ENCODE measurements at regions not wholly inside any gene's neighbourhood (a gene's known extent, or its start where the extent isn't known, plus 50 kb on each side); places are given as distances from the start of the nearest gene placed in this dataset.

DNA sequence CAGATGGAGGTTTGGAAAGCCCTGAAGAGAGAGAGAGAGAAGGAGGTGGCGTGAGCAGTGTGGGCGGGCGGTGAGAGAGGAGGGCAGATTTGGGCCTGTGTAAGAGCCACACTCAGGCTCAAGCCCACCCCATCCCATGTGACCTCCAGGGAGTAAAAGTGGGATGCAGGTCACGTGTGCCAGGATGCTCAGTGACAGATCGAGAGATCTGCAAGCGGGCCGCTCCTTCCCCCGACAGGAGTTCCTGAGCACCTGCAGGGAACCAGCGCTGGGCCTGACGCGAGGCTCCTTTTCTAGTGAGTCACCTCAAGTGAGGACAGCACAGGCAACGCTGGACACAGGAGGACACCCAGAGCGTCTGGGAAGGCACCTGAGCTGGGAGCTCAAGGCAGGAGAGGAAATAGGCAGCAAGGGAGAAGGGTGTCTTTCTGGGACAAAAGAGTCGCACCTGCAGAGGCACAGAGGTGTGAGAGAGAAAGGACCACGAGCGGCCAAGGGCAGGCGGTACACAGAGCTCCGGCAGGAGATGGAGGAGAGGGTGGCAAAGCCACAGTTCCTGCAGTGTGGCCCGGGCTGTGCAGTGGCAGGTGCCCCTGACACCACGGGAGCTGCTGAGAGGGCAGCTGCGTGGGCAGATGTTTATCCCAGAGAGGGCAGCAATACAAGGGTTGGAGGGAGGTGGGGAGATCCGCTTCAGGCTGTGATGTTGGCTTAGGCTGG, 1294.8 kb downstream of the TBC1D22A start:
- no peaks in the 10 kb centered on the region for H3K36me3 ChIP-seq (ENCODE audit: control insufficient read depth, insufficient read depth, low read length)
- no peaks in the 10 kb centered on the region for H3K4me1 ChIP-seq (ENCODE audit: control insufficient read depth, insufficient read depth, low read length, poor library complexity, severe bottlenecking)
- no peaks in the 10 kb centered on the region for H3K27me3 ChIP-seq (replicated peaks; ENCODE audit: control insufficient read depth, insufficient read depth, low read length, poor library complexity, severe bottlenecking)
- no peak overlapping the region for H3K4me3 ChIP-seq (ENCODE audit: insufficient read depth, low read depth, low read length, poor library complexity, severe bottlenecking)
- no peak for DNase-seq
- no peaks in the 10 kb centered on the region for H3K9me3 ChIP-seq (ENCODE audit: control insufficient read depth, low read length)
- no peak overlapping the region for H3K27ac ChIP-seq (ENCODE audit: insufficient read depth, low read length, poor library complexity, severe bottlenecking)

DNA sequence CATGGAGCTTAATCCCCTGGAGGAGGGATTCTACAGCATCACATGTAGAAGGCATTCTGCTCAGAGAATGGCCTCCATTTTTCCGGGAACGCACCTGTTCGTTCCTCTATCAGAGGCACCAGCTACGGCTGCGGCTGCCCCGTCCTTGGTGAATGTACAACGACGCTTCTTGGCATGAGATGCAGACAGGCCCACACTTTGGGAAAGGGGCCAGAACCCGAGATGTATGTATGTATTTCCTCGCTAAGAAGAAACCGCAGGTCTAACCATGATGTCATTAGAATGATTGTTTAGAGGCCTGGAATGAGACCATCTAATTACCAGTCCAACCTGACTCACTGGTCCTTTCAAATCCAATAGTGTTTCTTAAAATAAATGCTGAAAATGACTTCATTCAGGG, 1293.4 kb downstream of the TBC1D22A start:
- H3K27ac ChIP-seq (ENCODE audit: insufficient read depth, low read length, poor library complexity, severe bottlenecking): no peak overlapping the region
- H3K9me3 ChIP-seq (ENCODE audit: control insufficient read depth, low read length): no peaks in the 10 kb centered on the region
- H3K4me3 ChIP-seq (ENCODE audit: insufficient read depth, low read depth, low read length, poor library complexity, severe bottlenecking): no peak overlapping the region
- no peaks in the 10 kb centered on the region for H3K27me3 ChIP-seq (replicated peaks; ENCODE audit: control insufficient read depth, insufficient read depth, low read length, poor library complexity, severe bottlenecking)
- no peaks in the 10 kb centered on the region for H3K36me3 ChIP-seq (ENCODE audit: control insufficient read depth, insufficient read depth, low read length)
- no peaks in the 10 kb centered on the region for H3K4me1 ChIP-seq (ENCODE audit: control insufficient read depth, insufficient read depth, low read length, poor library complexity, severe bottlenecking)
- no peak for DNase-seq

DNA sequence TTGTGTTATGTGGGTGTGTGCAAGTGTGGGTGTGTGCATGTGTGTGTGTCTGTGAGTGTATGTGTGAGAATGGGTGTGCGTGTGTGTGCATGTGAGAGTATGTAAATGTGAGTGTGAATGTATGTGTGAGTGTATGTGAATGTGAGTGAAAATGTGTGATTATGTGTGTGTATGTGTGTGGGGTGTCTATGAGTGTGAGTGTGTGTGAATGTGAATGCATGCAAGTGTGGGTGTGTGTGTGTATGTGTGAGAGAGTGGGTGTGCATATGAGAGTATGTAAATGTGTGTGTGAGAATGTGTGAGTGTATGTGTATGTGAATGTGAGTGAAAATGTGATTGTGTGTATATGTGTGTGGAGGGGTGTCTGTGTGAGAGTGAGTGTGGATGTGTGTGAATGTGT, 1292.7 kb downstream of the TBC1D22A start:
- DNase-seq: no peak
- no peaks in the 10 kb centered on the region for H3K36me3 ChIP-seq (ENCODE audit: control insufficient read depth, insufficient read depth, low read length)
- no peaks in the 10 kb centered on the region for H3K4me1 ChIP-seq (ENCODE audit: control insufficient read depth, insufficient read depth, low read length, poor library complexity, severe bottlenecking)
- no peak overlapping the region for H3K4me3 ChIP-seq (ENCODE audit: insufficient read depth, low read depth, low read length, poor library complexity, severe bottlenecking)
- no peak overlapping the region for H3K27ac ChIP-seq (ENCODE audit: insufficient read depth, low read length, poor library complexity, severe bottlenecking)
- H3K27me3 ChIP-seq (replicated peaks; ENCODE audit: control insufficient read depth, insufficient read depth, low read length, poor library complexity, severe bottlenecking): no peaks in the 10 kb centered on the region
- H3K9me3 ChIP-seq (ENCODE audit: control insufficient read depth, low read length): no peaks in the 10 kb centered on the region

DNA sequence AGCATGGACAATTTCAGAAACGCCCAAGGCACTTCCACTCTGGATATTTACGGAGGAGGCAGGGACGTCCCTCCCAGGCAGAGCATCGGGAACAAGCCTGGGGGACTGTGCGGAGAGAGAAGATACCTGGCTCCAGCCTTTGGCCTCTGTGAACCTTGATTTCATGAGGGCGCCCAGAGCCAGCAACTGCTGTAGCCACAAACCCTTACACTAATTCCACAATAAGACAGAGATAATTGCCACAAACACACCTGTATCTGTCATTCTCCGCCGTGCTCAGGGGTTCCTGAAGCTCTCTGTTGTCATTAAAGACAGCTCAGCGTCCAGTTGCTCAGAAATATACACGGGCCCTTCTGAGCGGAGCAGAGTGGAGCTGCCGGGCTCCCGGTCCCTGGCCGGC, 1292.1 kb downstream of the TBC1D22A start:
- Histone ChIP-seq H3K36me3 (ENCODE audit: control insufficient read depth, insufficient read depth, low read length) (no peaks in the 10 kb centered on the region), H3K4me3 (ENCODE audit: insufficient read depth, low read depth, low read length, poor library complexity, severe bottlenecking) (no peak overlapping the region), H3K4me1 (ENCODE audit: control insufficient read depth, insufficient read depth, low read length, poor library complexity, severe bottlenecking) (no peaks in the 10 kb centered on the region), H3K27ac (ENCODE audit: insufficient read depth, low read length, poor library complexity, severe bottlenecking) (no peak overlapping the region), H3K27me3 (replicated peaks; ENCODE audit: control insufficient read depth, insufficient read depth, low read length, poor library complexity, severe bottlenecking) (no peaks in the 10 kb centered on the region), H3K9me3 (ENCODE audit: control insufficient read depth, low read length) (no peaks in the 10 kb centered on the region)
- no peak for DNase-seq

DNA sequence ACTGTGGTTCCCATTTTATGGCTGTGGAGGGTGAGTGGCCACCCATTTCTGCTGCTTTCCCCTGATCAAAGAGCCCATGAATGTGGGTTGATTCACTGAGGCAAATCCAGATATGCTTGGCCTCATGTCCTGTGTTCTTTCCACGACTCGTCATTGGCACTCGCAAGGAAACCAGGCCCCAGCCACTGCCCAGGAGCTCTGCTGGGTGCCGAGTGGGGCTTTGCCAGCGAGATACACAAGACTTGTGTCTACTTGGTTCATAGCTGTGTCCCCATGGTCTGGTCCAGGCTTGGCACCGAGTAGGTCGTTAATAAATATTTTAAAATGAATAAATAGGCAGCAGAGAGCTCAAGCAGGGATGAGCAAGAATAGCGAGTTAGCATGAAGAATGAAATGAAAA, 1291.5 kb downstream of the TBC1D22A start:
- Histone ChIP-seq H3K27me3 (replicated peaks; ENCODE audit: control insufficient read depth, insufficient read depth, low read length, poor library complexity, severe bottlenecking) (no peaks in the 10 kb centered on the region), H3K36me3 (ENCODE audit: control insufficient read depth, insufficient read depth, low read length) (no peaks in the 10 kb centered on the region), H3K4me3 (ENCODE audit: insufficient read depth, low read depth, low read length, poor library complexity, severe bottlenecking) (no peak overlapping the region), H3K4me1 (ENCODE audit: control insufficient read depth, insufficient read depth, low read length, poor library complexity, severe bottlenecking) (no peaks in the 10 kb centered on the region), H3K27ac (ENCODE audit: insufficient read depth, low read length, poor library complexity, severe bottlenecking) (no peak overlapping the region), H3K9me3 (ENCODE audit: control insufficient read depth, low read length) (no peaks in the 10 kb centered on the region)
- DNase-seq: no peak

DNA sequence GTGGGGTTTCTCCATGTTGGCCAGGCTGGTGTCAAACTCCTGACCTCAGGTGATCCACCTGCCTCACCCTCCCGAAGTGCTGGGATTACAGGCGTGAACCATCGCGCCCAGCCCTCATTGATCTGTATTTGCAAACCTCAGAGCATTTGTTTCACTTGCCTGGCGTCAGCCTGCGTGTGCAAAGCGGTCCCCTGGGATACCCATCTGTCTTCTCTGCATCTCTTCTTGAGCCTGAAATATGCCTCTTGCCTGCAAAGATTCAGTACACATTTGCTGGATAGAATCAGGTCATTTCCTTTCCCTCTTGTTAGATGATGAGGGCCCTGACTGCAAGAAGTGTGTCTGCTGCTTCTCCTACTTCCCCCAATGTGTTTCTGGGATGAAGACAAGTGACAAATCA, 1291.0 kb downstream of the TBC1D22A start:
- no peak overlapping the region for H3K4me3 ChIP-seq (ENCODE audit: insufficient read depth, low read depth, low read length, poor library complexity, severe bottlenecking)
- H3K36me3 ChIP-seq (ENCODE audit: control insufficient read depth, insufficient read depth, low read length): no peaks in the 10 kb centered on the region
- no peaks in the 10 kb centered on the region for H3K27me3 ChIP-seq (replicated peaks; ENCODE audit: control insufficient read depth, insufficient read depth, low read length, poor library complexity, severe bottlenecking)
- no peak overlapping the region for H3K27ac ChIP-seq (ENCODE audit: insufficient read depth, low read length, poor library complexity, severe bottlenecking)
- no peaks in the 10 kb centered on the region for H3K4me1 ChIP-seq (ENCODE audit: control insufficient read depth, insufficient read depth, low read length, poor library complexity, severe bottlenecking)
- no peak for DNase-seq
- H3K9me3 ChIP-seq (ENCODE audit: control insufficient read depth, low read length): no peaks in the 10 kb centered on the region

DNA sequence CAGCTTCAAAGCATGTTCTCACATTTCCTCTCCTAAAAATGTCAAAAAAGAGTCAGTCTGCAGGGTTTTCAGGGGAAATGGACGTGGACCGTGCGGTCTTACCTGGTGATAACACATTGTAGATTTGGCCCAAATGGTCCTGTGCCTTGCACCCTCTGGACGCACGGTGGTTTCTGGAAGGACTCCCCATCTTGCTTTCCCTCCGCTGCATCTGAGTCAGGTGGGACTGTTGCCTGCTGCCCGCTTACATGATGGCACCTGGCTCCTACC, 1290.1 kb downstream of the TBC1D22A start:
- no peak for DNase-seq
- no peaks in the 10 kb centered on the region for H3K9me3 ChIP-seq (ENCODE audit: control insufficient read depth, low read length)

DNA sequence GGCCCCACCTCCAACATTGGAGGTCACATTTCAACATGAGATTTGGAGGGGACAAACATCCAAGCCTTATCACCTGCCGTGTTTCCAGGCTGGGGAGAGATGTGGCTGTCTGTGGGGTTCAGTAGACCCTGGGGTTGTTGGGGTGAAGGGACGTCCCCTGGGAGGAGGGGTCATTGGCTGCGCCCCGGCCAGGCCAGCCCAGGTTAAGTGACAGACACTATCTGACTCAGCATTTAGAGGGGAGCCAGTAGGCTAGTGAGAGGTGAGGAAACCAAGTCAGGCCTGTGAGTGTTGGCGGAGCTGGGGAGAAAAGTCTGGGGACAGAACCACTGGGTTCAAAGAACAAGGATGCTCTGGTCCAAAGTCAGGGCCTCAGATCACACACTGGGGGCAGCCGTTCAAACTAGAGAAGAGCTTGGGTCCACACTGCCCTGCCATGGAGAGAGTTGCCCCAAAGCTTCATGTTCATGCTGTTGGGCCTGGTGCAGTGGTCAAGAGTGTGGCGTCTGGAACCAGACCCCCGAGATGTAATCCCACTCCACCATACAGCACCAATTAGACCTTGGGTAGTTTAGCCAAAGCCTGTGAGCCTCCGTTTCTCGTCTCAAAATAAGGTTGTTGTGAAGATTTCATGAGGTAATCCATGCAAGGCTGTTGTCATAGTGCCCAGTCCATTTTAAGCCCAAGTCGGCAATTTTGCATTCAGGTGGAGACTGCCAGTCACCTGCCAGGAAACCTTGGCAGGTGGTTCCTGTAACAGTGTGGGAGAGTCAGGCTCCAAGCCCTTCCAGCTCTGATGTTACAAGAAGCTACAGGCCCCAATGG, 1289.6 kb downstream of the TBC1D22A start:
- H3K27ac ChIP-seq (ENCODE audit: insufficient read depth, low read length, poor library complexity, severe bottlenecking): no peak overlapping the region
- no peak for DNase-seq

More for the DNA sequence above, 1290.1 kb downstream of the TBC1D22A start:
- Histone ChIP-seq H3K27ac (ENCODE audit: insufficient read depth, low read length, poor library complexity, severe bottlenecking) (no peak overlapping the region), H3K4me1 (ENCODE audit: control insufficient read depth, insufficient read depth, low read length, poor library complexity, severe bottlenecking) (no peaks in the 10 kb centered on the region), H3K36me3 (ENCODE audit: control insufficient read depth, insufficient read depth, low read length) (no peaks in the 10 kb centered on the region), H3K4me3 (ENCODE audit: insufficient read depth, low read depth, low read length, poor library complexity, severe bottlenecking) (no peak overlapping the region), H3K27me3 (replicated peaks; ENCODE audit: control insufficient read depth, insufficient read depth, low read length, poor library complexity, severe bottlenecking) (no peaks in the 10 kb centered on the region)

DNA sequence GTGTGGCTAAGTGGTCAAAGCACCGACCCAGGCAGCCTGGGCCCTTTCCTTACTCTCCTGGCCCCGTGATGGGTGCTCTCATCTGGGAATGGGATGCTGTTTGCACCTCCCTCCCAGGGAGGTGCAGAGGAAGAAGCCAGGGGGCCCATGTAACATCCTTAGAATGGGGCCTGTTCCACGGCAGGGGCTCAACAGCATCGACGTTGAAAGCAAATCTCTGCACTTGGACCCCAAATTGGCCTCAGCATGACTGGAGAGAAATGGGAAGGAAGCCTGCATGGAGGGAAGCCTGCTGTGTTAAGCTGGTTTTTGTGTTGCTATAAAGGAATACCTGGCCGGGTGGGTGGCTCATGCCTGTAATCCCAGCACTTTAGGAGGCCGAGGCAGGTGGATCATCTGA, 1288.4 kb downstream of the TBC1D22A start:
- Histone ChIP-seq H3K27ac (ENCODE audit: insufficient read depth, low read length, poor library complexity, severe bottlenecking) (no peak overlapping the region), H3K27me3 (replicated peaks; ENCODE audit: control insufficient read depth, insufficient read depth, low read length, poor library complexity, severe bottlenecking) (no peaks in the 10 kb centered on the region), H3K4me3 (ENCODE audit: insufficient read depth, low read depth, low read length, poor library complexity, severe bottlenecking) (no peak overlapping the region), H3K4me1 (ENCODE audit: control insufficient read depth, insufficient read depth, low read length, poor library complexity, severe bottlenecking) (no peaks in the 10 kb centered on the region), H3K9me3 (ENCODE audit: control insufficient read depth, low read length) (no peaks in the 10 kb centered on the region), H3K36me3 (ENCODE audit: control insufficient read depth, insufficient read depth, low read length) (no peaks in the 10 kb centered on the region)
- no peak for DNase-seq

More for the DNA sequence above, 1289.6 kb downstream of the TBC1D22A start:
- H3K4me1 ChIP-seq (ENCODE audit: control insufficient read depth, insufficient read depth, low read length, poor library complexity, severe bottlenecking): no peaks in the 10 kb centered on the region
- no peaks in the 10 kb centered on the region for H3K9me3 ChIP-seq (ENCODE audit: control insufficient read depth, low read length)
- no peak overlapping the region for H3K4me3 ChIP-seq (ENCODE audit: insufficient read depth, low read depth, low read length, poor library complexity, severe bottlenecking)
- H3K36me3 ChIP-seq (ENCODE audit: control insufficient read depth, insufficient read depth, low read length): no peaks in the 10 kb centered on the region
- no peaks in the 10 kb centered on the region for H3K27me3 ChIP-seq (replicated peaks; ENCODE audit: control insufficient read depth, insufficient read depth, low read length, poor library complexity, severe bottlenecking)

DNA sequence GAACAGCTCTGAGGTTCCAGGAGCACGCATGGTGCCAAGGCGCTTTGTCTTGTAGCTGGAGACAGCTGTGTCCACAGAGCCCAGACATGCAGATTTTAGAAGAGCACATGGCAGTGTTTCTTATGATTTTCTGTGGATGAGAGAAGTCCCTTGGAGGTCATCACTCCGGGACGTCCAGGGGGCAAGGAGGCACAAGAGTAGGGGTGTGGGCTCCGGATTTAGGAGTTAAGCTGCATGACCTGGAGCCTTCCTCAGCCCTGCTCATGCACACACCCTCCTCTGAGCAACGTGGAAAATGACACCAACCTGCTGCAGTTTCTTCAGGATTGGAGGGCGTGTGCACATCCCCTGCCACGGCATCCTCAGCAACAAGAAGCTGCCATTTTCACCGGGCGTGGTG, 1286.7 kb downstream of the TBC1D22A start:
- H3K36me3 ChIP-seq (ENCODE audit: control insufficient read depth, insufficient read depth, low read length): no peaks in the 10 kb centered on the region
- no peaks in the 10 kb centered on the region for H3K9me3 ChIP-seq (ENCODE audit: control insufficient read depth, low read length)
- H3K27ac ChIP-seq (ENCODE audit: insufficient read depth, low read length, poor library complexity, severe bottlenecking): no peak overlapping the region
- H3K27me3 ChIP-seq (replicated peaks; ENCODE audit: control insufficient read depth, insufficient read depth, low read length, poor library complexity, severe bottlenecking): no peaks in the 10 kb centered on the region
- no peak for DNase-seq
- no peaks in the 10 kb centered on the region for H3K4me1 ChIP-seq (ENCODE audit: control insufficient read depth, insufficient read depth, low read length, poor library complexity, severe bottlenecking)
- H3K4me3 ChIP-seq (ENCODE audit: insufficient read depth, low read depth, low read length, poor library complexity, severe bottlenecking): no peak overlapping the region
